ENCODE measurements at regions not wholly inside any gene's neighbourhood (a gene's known extent, or its start where the extent isn't known, plus 50 kb on each side); places are given as distances from the start of the nearest gene placed in this dataset.

DNA sequence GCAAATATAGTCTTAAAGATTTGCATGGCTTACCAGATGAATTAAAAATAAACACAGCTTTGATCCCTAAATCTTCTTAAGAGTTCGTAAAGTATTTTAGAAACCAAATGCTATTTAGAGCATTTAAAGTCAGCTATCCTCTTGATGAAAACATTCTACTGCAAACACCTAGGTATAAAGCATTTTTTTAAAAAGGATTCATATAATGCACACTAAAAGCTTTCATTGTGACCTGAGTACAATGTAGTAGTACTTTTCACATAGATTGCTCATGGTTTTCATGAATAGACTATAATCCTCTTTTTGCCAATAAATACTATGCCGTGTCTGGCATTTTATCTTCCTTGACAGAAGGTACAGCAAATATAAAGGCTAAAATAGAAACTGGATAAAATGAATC lies 805.1 kb upstream of the INTU start:
- TF ChIP-seq, protein P1, sequence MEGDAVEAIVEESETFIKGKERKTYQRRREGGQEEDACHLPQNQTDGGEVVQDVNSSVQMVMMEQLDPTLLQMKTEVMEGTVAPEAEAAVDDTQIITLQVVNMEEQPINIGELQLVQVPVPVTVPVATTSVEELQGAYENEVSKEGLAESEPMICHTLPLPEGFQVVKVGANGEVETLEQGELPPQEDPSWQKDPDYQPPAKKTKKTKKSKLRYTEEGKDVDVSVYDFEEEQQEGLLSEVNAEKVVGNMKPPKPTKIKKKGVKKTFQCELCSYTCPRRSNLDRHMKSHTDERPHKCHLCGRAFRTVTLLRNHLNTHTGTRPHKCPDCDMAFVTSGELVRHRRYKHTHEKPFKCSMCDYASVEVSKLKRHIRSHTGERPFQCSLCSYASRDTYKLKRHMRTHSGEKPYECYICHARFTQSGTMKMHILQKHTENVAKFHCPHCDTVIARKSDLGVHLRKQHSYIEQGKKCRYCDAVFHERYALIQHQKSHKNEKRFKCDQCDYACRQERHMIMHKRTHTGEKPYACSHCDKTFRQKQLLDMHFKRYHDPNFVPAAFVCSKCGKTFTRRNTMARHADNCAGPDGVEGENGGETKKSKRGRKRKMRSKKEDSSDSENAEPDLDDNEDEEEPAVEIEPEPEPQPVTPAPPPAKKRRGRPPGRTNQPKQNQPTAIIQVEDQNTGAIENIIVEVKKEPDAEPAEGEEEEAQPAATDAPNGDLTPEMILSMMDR (IDR thresholded peaks at IDR 0.05) = no peak
- no peak for TF ChIP-seq POLR2A (IDR thresholded peaks at IDR 0.05)
